OCI-LY3 (cell line): ENCODE measurements at regions not wholly inside any gene's neighbourhood (a gene's known extent, or its start where the extent isn't known, plus 50 kb on each side); places are given as distances from the start of the nearest gene placed in this dataset.

Source experiments
- H2AFZ ChIP-seq: fragments of 200-600, 300-600 bp; shearing (Covaris generic); 2 replicates; pipeline ENCODE4 v1.6.0; 2014; ENCODE audit warnings: antibody characterized with exemption, low read depth, low read length
- H3K27ac ChIP-seq: fragments of 200-600, 300-600 bp; sonication (generic); 2 replicates; pipeline ENCODE4 v1.5.1; 2014; ENCODE audit warnings: mild to moderate bottlenecking, low read length, moderate library complexity, mixed read lengths
- H3K27me3 ChIP-seq: fragments of 200-600, 300-600 bp; sonication (generic); 2 replicates; pipeline ENCODE4 v1.6.1; 2014; ENCODE audit warnings: low read depth, low read length, mixed read lengths
- H3K36me3 ChIP-seq: fragments of 200-600, 300-600 bp; sonication (generic); replicated peaks from 2 replicates; pipeline ENCODE3; 2014; ENCODE audit warnings: low read depth, low read length, mixed read lengths
- H3K4me1 ChIP-seq: fragments of 300-600, 200-600 bp; sonication (generic); 2 replicates; pipeline ENCODE4 v1.6.1; 2014; ENCODE audit warnings: low read length, mixed read lengths
- H3K4me2 ChIP-seq: fragments of 200-600, 300-600 bp; sonication (generic); 2 replicates; pipeline ENCODE4 v1.6.1; 2014; ENCODE audit warnings: low read length, mixed read lengths
- H3K4me3 ChIP-seq: fragments of 300-600, 200-600 bp; sonication (generic); 2 replicates; pipeline ENCODE4 v1.5.1; 2014; ENCODE audit warnings: antibody characterized with exemption, mild to moderate bottlenecking, low read length, moderate library complexity
- H3K79me2 ChIP-seq: fragments of 300-600, 200-600 bp; shearing (Covaris generic); 2 replicates; pipeline ENCODE4 v1.6.1; 2014; ENCODE audit warnings: mild to moderate bottlenecking, low read length, mixed read lengths
- H3K9ac ChIP-seq: fragments of 300-600, 200-600 bp; shearing (Covaris generic); 2 replicates; pipeline ENCODE4 v1.6.0; 2014; ENCODE audit warnings: mild to moderate bottlenecking, low read length, moderate library complexity
- H3K9me3 ChIP-seq: fragments of 200-600, 300-600 bp; shearing (Covaris generic); 2 replicates; pipeline ENCODE4 v1.6.1; 2014; ENCODE audit warnings: low read length, mixed read lengths; ENCODE audit not compliant: insufficient read depth
- H4K20me1 ChIP-seq: fragments of 200-600, 300-600 bp; sonication (generic); 2 replicates; pipeline ENCODE4 v1.6.1; 2016; ENCODE audit warnings: low read length, mixed read lengths; ENCODE audit not compliant: insufficient read depth
- CTCF ChIP-seq: fragments of 200-600, 300-600 bp; sonication (generic); IDR thresholded peaks from 2 replicates; pipeline ENCODE4 v1.5.1; 2014; ENCODE audit warnings: antibody characterized with exemption, low read length, low read depth
- EZH2phosphoT487 ChIP-seq: fragments of 200-600 bp; shearing (Covaris generic); IDR thresholded peaks from 2 replicates; pipeline ENCODE4 v1.6.1; 2018; ENCODE audit warnings: antibody characterized with exemption, mixed run types, low read depth

- no peaks in the 10 kb centered on the region for H3K36me3 ChIP-seq
- no peaks in the 10 kb centered on the region for H3K9me3 ChIP-seq
- no peak overlapping the region for H3K9ac ChIP-seq
- H3K4me2 ChIP-seq = no peak overlapping the region
- no peaks in the 10 kb centered on the region for H3K79me2 ChIP-seq
- H3K4me1 ChIP-seq = no peaks in the 10 kb centered on the region
- no peaks in the 10 kb centered on the region for H4K20me1 ChIP-seq
- H3K27me3 ChIP-seq = no peaks in the 10 kb centered on the region
- no peak overlapping the region for H3K4me3 ChIP-seq
- TF ChIP-seq CTCF = no peak
- no peak for TF ChIP-seq EZH2phosphoT487
- no peak overlapping the region for H2AFZ ChIP-seq
- no peak overlapping the region for H3K27ac ChIP-seq
Measured at GRCh38 chr1:5191470-5191869, 537.1 kb downstream of the AJAP1 start.

GRCh38 chr1:5189384-5189783 is 535.0 kb downstream of the AJAP1 start:
- no peak overlapping the region for H3K4me2 ChIP-seq
- no peaks in the 10 kb centered on the region for H4K20me1 ChIP-seq
- H3K27me3 ChIP-seq = no peaks in the 10 kb centered on the region
- no peak overlapping the region for H3K27ac ChIP-seq
- no peaks in the 10 kb centered on the region for H3K9me3 ChIP-seq
- no peak overlapping the region for H3K9ac ChIP-seq
- no peaks in the 10 kb centered on the region for H3K36me3 ChIP-seq
- TF ChIP-seq EZH2phosphoT487 (no peak), CTCF (no peak)
- no peaks in the 10 kb centered on the region for H3K4me1 ChIP-seq
- H3K79me2 ChIP-seq = no peaks in the 10 kb centered on the region
- H3K4me3 ChIP-seq = no peak overlapping the region
- H2AFZ ChIP-seq = no peak overlapping the region

- TF ChIP-seq EZH2phosphoT487 (no peak), CTCF (no peak)
- H3K4me3 ChIP-seq = no peak overlapping the region
Measured at GRCh38 chr1:5165762-5166161, 511.4 kb downstream of the AJAP1 start.

GRCh38 chr1:5164158-5164557 is 509.7 kb downstream of the AJAP1 start:
- no peaks in the 10 kb centered on the region for H3K9me3 ChIP-seq
- H3K4me1 ChIP-seq = no peaks in the 10 kb centered on the region
- no peak overlapping the region for H3K9ac ChIP-seq
- H2AFZ ChIP-seq = no peak overlapping the region
- H3K4me3 ChIP-seq = no peak overlapping the region
- H3K27ac ChIP-seq = no peak overlapping the region
- TF ChIP-seq CTCF (no peak), EZH2phosphoT487 (no peak)
- H3K4me2 ChIP-seq = no peak overlapping the region
- no peaks in the 10 kb centered on the region for H3K27me3 ChIP-seq
- H3K36me3 ChIP-seq = no peaks in the 10 kb centered on the region
- no peaks in the 10 kb centered on the region for H4K20me1 ChIP-seq
- no peaks in the 10 kb centered on the region for H3K79me2 ChIP-seq

More at GRCh38 chr1:5165762-5166161, 511.4 kb downstream of the AJAP1 start:
- Histone ChIP-seq H3K9me3 (no peaks in the 10 kb centered on the region), H3K4me1 (no peaks in the 10 kb centered on the region), H3K79me2 (no peaks in the 10 kb centered on the region), H3K27me3 (no peaks in the 10 kb centered on the region), H4K20me1 (no peaks in the 10 kb centered on the region), H3K4me2 (no peak overlapping the region), H3K36me3 (no peaks in the 10 kb centered on the region), H3K27ac (no peak overlapping the region), H3K9ac (no peak overlapping the region), H2AFZ (no peak overlapping the region)
